ENCODE measurements at regions not wholly inside any gene's neighbourhood (a gene's known extent, or its start where the extent isn't known, plus 50 kb on each side); places are given as distances from the start of the nearest gene placed in this dataset.

GRCh38 chr1:191396622-191397021, 761.6 kb upstream of the RGS18 start:
- H3K27me3 ChIP-seq = no peaks in the 10 kb centered on the region
- intact Hi-C loops (cut with DNase I; ENCODE audit: low total_unique reads) = no loop called here
- no peaks in the 10 kb centered on the region for H3K36me3 ChIP-seq
- H3K4me1 ChIP-seq = no peaks in the 10 kb centered on the region
- H3K4me3 ChIP-seq = no peak overlapping the region
- TF ChIP-seq, protein P1, sequence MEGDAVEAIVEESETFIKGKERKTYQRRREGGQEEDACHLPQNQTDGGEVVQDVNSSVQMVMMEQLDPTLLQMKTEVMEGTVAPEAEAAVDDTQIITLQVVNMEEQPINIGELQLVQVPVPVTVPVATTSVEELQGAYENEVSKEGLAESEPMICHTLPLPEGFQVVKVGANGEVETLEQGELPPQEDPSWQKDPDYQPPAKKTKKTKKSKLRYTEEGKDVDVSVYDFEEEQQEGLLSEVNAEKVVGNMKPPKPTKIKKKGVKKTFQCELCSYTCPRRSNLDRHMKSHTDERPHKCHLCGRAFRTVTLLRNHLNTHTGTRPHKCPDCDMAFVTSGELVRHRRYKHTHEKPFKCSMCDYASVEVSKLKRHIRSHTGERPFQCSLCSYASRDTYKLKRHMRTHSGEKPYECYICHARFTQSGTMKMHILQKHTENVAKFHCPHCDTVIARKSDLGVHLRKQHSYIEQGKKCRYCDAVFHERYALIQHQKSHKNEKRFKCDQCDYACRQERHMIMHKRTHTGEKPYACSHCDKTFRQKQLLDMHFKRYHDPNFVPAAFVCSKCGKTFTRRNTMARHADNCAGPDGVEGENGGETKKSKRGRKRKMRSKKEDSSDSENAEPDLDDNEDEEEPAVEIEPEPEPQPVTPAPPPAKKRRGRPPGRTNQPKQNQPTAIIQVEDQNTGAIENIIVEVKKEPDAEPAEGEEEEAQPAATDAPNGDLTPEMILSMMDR (IDR thresholded peaks at IDR 0.05) = no peak
- no peak for TF ChIP-seq POLR2AphosphoS5 (IDR thresholded peaks at IDR 0.05)
- TF ChIP-seq POLR2A (IDR thresholded peaks at IDR 0.05) = no peak
- no peak for DNase-seq (ENCODE audit: low spot score in 2 of 2)
- H3K27ac ChIP-seq = no peak overlapping the region
- H3K9me3 ChIP-seq = no peaks in the 10 kb centered on the region

DNA sequence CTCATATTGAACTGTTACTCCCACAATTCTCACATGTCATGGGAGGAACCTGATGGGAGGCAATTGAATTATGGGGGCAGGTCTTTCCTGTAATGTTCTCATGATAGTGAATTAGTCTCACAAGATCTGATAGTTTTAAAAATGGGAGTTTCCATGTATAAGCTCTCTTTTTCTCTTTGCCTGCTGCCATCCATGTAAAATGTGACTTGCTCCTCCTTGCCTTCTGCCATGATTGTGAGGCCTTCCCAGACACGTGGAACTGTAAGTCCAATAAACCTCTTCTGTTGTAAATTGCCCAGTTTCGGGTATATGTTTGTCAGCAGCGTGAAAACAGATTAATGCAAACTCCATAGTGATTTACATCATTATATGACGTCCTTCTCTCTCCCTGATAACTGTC, 759.7 kb upstream of the RGS18 start:
- intact Hi-C loops (cut with DNase I; ENCODE audit: low total_unique reads) = no loop called here
- Histone ChIP-seq H3K36me3 (no peaks in the 10 kb centered on the region), H3K4me3 (no peak overlapping the region), H3K27me3 (no peaks in the 10 kb centered on the region), H3K27ac (no peak overlapping the region), H3K9me3 (no peaks in the 10 kb centered on the region), H3K4me1 (no peaks in the 10 kb centered on the region)
- DNase-seq (ENCODE audit: low spot score in 2 of 2) = no peak
- no peak for TF ChIP-seq POLR2AphosphoS5 (IDR thresholded peaks at IDR 0.05)
- TF ChIP-seq, protein P1 (IDR thresholded peaks at IDR 0.05) = no peak
- no peak for TF ChIP-seq POLR2A (IDR thresholded peaks at IDR 0.05)

DNA sequence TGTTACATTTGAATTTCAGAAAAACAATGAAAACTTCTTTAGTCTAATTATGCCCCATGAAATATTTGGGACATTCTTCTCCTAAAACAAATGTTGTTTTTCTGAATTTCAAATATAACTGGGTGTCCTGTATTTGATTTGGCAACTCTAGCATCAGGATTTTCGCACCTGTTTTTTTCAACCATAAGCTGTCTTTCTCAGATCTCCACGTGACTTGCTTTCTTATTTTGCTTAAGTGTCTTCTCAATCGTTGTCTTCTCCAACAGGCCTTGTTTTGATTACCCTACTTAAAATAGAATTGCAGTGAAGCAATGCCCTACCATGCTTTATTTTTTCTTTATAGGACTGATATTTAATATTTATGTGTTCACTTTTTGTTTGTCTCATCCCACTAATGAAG, 752.8 kb upstream of the RGS18 start:
- Histone ChIP-seq H3K9me3 (no peaks in the 10 kb centered on the region), H3K36me3 (no peaks in the 10 kb centered on the region), H3K27me3 (no peaks in the 10 kb centered on the region), H3K4me1 (no peaks in the 10 kb centered on the region), H3K27ac (no peak overlapping the region), H3K4me3 (no peak overlapping the region)
- DNase-seq (ENCODE audit: low spot score in 2 of 2) = no peak
- intact Hi-C loops (cut with DNase I; ENCODE audit: low total_unique reads) = no loop called here
- TF ChIP-seq, protein P1 (IDR thresholded peaks at IDR 0.05) = no peak
- TF ChIP-seq POLR2A (IDR thresholded peaks at IDR 0.05) = no peak
- TF ChIP-seq POLR2AphosphoS5 (IDR thresholded peaks at IDR 0.05) = no peak

- no peaks in the 10 kb centered on the region for H3K9me3 ChIP-seq
Measured at GRCh38 chr1:191414981-191415640, 743.2 kb upstream of the RGS18 start.

DNA sequence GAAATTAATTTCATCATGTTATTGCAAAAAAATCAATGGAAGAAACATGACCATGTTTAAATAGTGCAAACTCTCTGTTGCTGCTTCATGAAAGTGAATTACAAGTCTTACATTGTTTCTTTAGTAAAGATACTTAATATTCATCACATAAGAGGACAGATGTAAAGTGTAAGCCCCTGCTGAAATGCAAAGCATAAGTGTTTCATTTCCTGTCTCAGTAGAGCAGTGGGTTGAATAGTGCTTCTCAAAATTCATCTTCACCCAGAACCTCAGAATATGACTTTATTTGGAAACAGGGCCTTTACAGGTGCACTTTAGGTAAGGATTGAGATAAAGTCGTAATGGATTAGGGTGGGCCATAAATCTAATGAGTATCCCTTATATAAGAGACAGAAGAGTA, 738.4 kb upstream of the RGS18 start:
- no peak overlapping the region for H3K4me3 ChIP-seq
- no peak overlapping the region for H3K27ac ChIP-seq
- DNase-seq (ENCODE audit: low spot score in 2 of 2) = no peak
- no peak for TF ChIP-seq POLR2AphosphoS5 (IDR thresholded peaks at IDR 0.05)
- TF ChIP-seq, protein P1 (IDR thresholded peaks at IDR 0.05) = no peak
- no peaks in the 10 kb centered on the region for H3K9me3 ChIP-seq
- intact Hi-C loops (cut with DNase I; ENCODE audit: low total_unique reads) = no loop called here
- H3K27me3 ChIP-seq = no peaks in the 10 kb centered on the region
- H3K36me3 ChIP-seq = no peaks in the 10 kb centered on the region
- H3K4me1 ChIP-seq = no peaks in the 10 kb centered on the region

More at GRCh38 chr1:191414981-191415640, 743.2 kb upstream of the RGS18 start:
- H3K4me3 ChIP-seq = no peak overlapping the region
- no peaks in the 10 kb centered on the region for H3K4me1 ChIP-seq
- H3K27ac ChIP-seq = no peak overlapping the region
- H3K27me3 ChIP-seq = no peaks in the 10 kb centered on the region
- DNase-seq (ENCODE audit: low spot score in 2 of 2) = no peak
- intact Hi-C loops (cut with DNase I; ENCODE audit: low total_unique reads) = no loop called here
- H3K36me3 ChIP-seq = no peaks in the 10 kb centered on the region
- TF ChIP-seq, protein P1 (IDR thresholded peaks at IDR 0.05) = no peak
- TF ChIP-seq POLR2A (IDR thresholded peaks at IDR 0.05) = no peak
- no peak for TF ChIP-seq POLR2AphosphoS5 (IDR thresholded peaks at IDR 0.05)
